GM12878 (cell line): ENCODE measurements at regions not wholly inside any gene's neighbourhood (a gene's known extent, or its start where the extent isn't known, plus 50 kb on each side); places are given as distances from the start of the nearest gene placed in this dataset.

Experiments used
- ATAC-seq: fragments of 200-7000 bp; cut with Tn5 transposase; 3 replicates; pipeline ENCODE4 v1.9.1; 2020; ENCODE audit warnings: mild to moderate bottlenecking, moderate library complexity
- BruUV-seq: library from RNA; stranded (reverse); fragments of 400-500 nt; replicated peaks from 2 replicates; lab custom pipeline; 2021; lab: Mats Ljungman, UMichigan
- CTCF ChIA-PET: fragments of 300-600 bp; sonication (Branson Sonifier 250); formaldehyde crosslinking; extraction: SDS; loops from one replicate; lab custom pipeline; 2021; ENCODE audit warnings: inconsistent platforms; lab: Yijun Ruan, JAX
- POLR2A ChIA-PET: fragments of 350-600 bp; formaldehyde crosslinking; extraction: SDS; loops from one replicate; lab custom pipeline; 2021; ENCODE audit warnings: inconsistent platforms; lab: Charles Lee
- RAD21 ChIA-PET: fragments of 300-600 bp; sonication (Branson Sonifier 250); formaldehyde crosslinking; loops from one replicate; lab custom pipeline; 2023; ENCODE audit warnings: antibody characterized with exemption; ENCODE audit not compliant: unreplicated experiment; lab: Charles Lee
- SMC1A ChIA-PET: fragments of 300-600 bp; sonication (Branson Sonifier 250); formaldehyde crosslinking; loops from one replicate; lab custom pipeline; 2023; ENCODE audit not compliant: unreplicated experiment, uncharacterized antibody; lab: Charles Lee
- DNase-seq: peaks from one replicate; pipeline ENCODE4 v3.0.0-alpha.2; 2011; ENCODE audit warnings: low read depth, low spot score
- FAIRE-seq: peaks from 3 replicates; lab custom pipeline; 2011; peaks lifted over from hg19 to GRCh38; lab: Jason Lieb, UNC
- H2AFZ ChIP-seq: 2 replicates; pipeline ENCODE4 v1.6.0; 2011; ENCODE audit warnings: low read depth, low read length, control low read depth; ENCODE audit not compliant: control insufficient read depth
- H3K27ac ChIP-seq: 2 replicates; pipeline ENCODE4 v1.5.1; 2011; ENCODE audit warnings: control low read depth; ENCODE audit not compliant: control insufficient read depth, insufficient read depth
- H3K27me3 ChIP-seq, 2 experiments: replicated peaks in 1 of 2; 2 replicates each; pipeline versions ENCODE4 v1.6.0 to v1.6.1; 2011; ENCODE audit warnings: low read length in 1 of 2; ENCODE audit not compliant: control insufficient read depth in 2 of 2, insufficient read depth in 2 of 2
- H3K36me3 ChIP-seq, 2 experiments: 2 replicates each; pipeline ENCODE4 v1.5.1; 2011; ENCODE audit warnings: low read length in 1 of 2; ENCODE audit not compliant: control insufficient read depth in 2 of 2, insufficient read depth in 2 of 2
- H3K4me1 ChIP-seq: 2 replicates; pipeline ENCODE4 v1.6.1; 2011; ENCODE audit warnings: mild to moderate bottlenecking, low read length, moderate library complexity, mixed read lengths; ENCODE audit not compliant: control insufficient read depth, insufficient read depth
- H3K4me2 ChIP-seq: 2 replicates; pipeline ENCODE4 v1.6.0; 2011; ENCODE audit warnings: control low read depth; ENCODE audit not compliant: control insufficient read depth, insufficient read depth
- H3K4me3 ChIP-seq: fragments of 200-600 bp; sonication (generic); 2 replicates; pipeline ENCODE4 v1.5.1; 2016
- H3K79me2 ChIP-seq: 2 replicates; pipeline ENCODE4 v1.6.0; 2011; ENCODE audit warnings: low read length; ENCODE audit not compliant: control insufficient read depth, insufficient read depth
- H3K9ac ChIP-seq: 2 replicates; pipeline ENCODE4 v1.8.0; 2011; ENCODE audit warnings: low read length, control low read depth, mixed read lengths; ENCODE audit not compliant: control insufficient read depth, insufficient read depth
- H3K9me3 ChIP-seq: replicated peaks from 3 replicates; pipeline ENCODE4 v1.5.1; 2011; ENCODE audit warnings: mild to moderate bottlenecking, low read length; ENCODE audit not compliant: control insufficient read depth, insufficient read depth
- H4K20me1 ChIP-seq: 2 replicates; pipeline ENCODE4 v1.6.0; 2011; ENCODE audit not compliant: control insufficient read depth, insufficient read depth
- ASH2L ChIP-seq: fragments of 300-600, 200-600 bp; sonication (generic); IDR thresholded peaks from 2 replicates; pipeline ENCODE4 v1.6.1; 2017; ENCODE audit warnings: low read depth, mild to moderate bottlenecking, borderline replicate concordance
- ATF3 ChIP-seq: IDR thresholded peaks from 2 replicates; pipeline ENCODE4 v1.6.1; 2011; ENCODE audit warnings: low read depth, mild to moderate bottlenecking, low read length, moderate library complexity, borderline replicate concordance; ENCODE audit errors: extremely low read depth
- BCL11A ChIP-seq: IDR thresholded peaks from 2 replicates; pipeline ENCODE4 v1.6.1; 2011; ENCODE audit warnings: low read depth, low read length
- BRCA1 ChIP-seq: IDR thresholded peaks from 2 replicates; pipeline ENCODE4 v1.6.1; 2011; ENCODE audit warnings: low read depth, low read length, improper control_type of control experiment
- CBFB ChIP-seq: IDR thresholded peaks from 2 replicates; pipeline ENCODE4 v1.6.1; 2016; ENCODE audit warnings: antibody characterized with exemption, low read depth
- CEBPB ChIP-seq, 2 experiments: fragments of 150-350 bp in 1 of 2; IDR thresholded peaks; 2 replicates each; pipeline ENCODE4 v1.6.1; 2012 to 2014; ENCODE audit warnings: low read depth in 2 of 2, low read length in 2 of 2, borderline replicate concordance in 1 of 2, inconsistent platforms in 1 of 2
- FOXM1 ChIP-seq: IDR thresholded peaks from 2 replicates; pipeline ENCODE4 v1.6.1; 2012; ENCODE audit warnings: low read depth, mild to moderate bottlenecking, inconsistent platforms, low read length, moderate library complexity
- GATAD2B ChIP-seq: fragments of 450-650 bp; conservative IDR thresholded peaks from 2 replicates; pipeline ENCODE4 v1.6.1; 2017; ENCODE audit warnings: low read depth, mild to moderate bottlenecking, moderate library complexity
- NBN ChIP-seq: fragments of 450-650 bp; IDR thresholded peaks from 2 replicates; pipeline ENCODE4 v1.6.1; 2016
- POLR2A ChIP-seq: IDR thresholded peaks from 2 replicates; pipeline ENCODE4 v1.6.1; 2011; ENCODE audit warnings: low read depth, mild to moderate bottlenecking, low read length
- RAD21 ChIP-seq: IDR thresholded peaks from 2 replicates; pipeline ENCODE4 v1.6.1; 2011; ENCODE audit warnings: mild to moderate bottlenecking, low read depth, low read length, moderate library complexity; ENCODE audit not compliant: insufficient read depth
- RAD51 ChIP-seq: fragments of 450-650 bp; IDR thresholded peaks from 2 replicates; pipeline ENCODE4 v1.6.1; 2016; ENCODE audit warnings: moderate library complexity, mild to moderate bottlenecking, inconsistent platforms
- RBBP5 ChIP-seq: fragments of 200-600 bp; sonication (generic); conservative IDR thresholded peaks from 2 replicates; pipeline ENCODE4 v1.6.1; 2016
- RFX5 ChIP-seq: IDR thresholded peaks from 2 replicates; pipeline ENCODE4 v1.6.1; 2011; ENCODE audit warnings: low read depth, low read length, improper control_type of control experiment
- SMAD1 ChIP-seq: fragments of 450-650 bp; IDR thresholded peaks from 2 replicates; pipeline ENCODE4 v1.6.1; 2018; ENCODE audit warnings: mild to moderate bottlenecking, low read depth; ENCODE audit not compliant: partially characterized antibody
- ZBED1 ChIP-seq: IDR thresholded peaks from 2 replicates; pipeline ENCODE4 v1.6.1; 2016; ENCODE audit warnings: borderline replicate concordance
- ZNF274 ChIP-seq: IDR thresholded peaks from one replicate; pipeline ENCODE4 v1.8.0; 2011; ENCODE audit not compliant: insufficient read length, insufficient read depth
- ZNF622 ChIP-seq: fragments of 450-650 bp; IDR thresholded peaks from 2 replicates; pipeline ENCODE4 v1.6.1; 2017; ENCODE audit warnings: mild to moderate bottlenecking, inconsistent platforms
- ZZZ3 ChIP-seq: IDR thresholded peaks from 2 replicates; pipeline ENCODE4 v1.6.1; 2011; ENCODE audit warnings: low read depth; ENCODE audit not compliant: control insufficient read depth, insufficient read length
- WGBS: methylation state at CpG from one replicate; pipeline ENCODE4 v1.1.6; 2016; ENCODE audit warnings: low lambda C conversion rate; ENCODE audit not compliant: insufficient replicate concordance, insufficient coverage; ENCODE audit errors: missing lambda C conversion rate; 5-methylcytosine and 5-hydroxymethylcytosine counted together
- in situ Hi-C: fragments of 300-500 bp; cut with MboI; formaldehyde crosslinking; loops from 9 replicates; pipeline ENCODE4 v1.14.3; 2018; ENCODE audit warnings: mixed read lengths
- intact Hi-C: fragments of 100-400 bp; cut with micrococcal nuclease; formaldehyde crosslinking; loops from one replicate; pipeline ENCODE4 v1.14.2; 2022; ENCODE audit not compliant: unreplicated experiment
- TF ChIP-seq, protein P1 (sequence below), 3 experiments: IDR thresholded peaks in 2 of 3; conservative IDR thresholded peaks in 1 of 3; 2 replicates each; pipeline ENCODE4 v1.5.1; 2011; ENCODE audit warnings: low read depth in 3 of 3, low read length in 3 of 3, mild to moderate bottlenecking in 3 of 3, control low read depth in 2 of 3, moderate library complexity in 2 of 3, inconsistent platforms in 1 of 3, mixed read lengths in 1 of 3; ENCODE audit not compliant: control insufficient read depth in 2 of 3, insufficient read depth in 1 of 3; ENCODE audit errors: extremely low read depth in 1 of 3

DNA sequence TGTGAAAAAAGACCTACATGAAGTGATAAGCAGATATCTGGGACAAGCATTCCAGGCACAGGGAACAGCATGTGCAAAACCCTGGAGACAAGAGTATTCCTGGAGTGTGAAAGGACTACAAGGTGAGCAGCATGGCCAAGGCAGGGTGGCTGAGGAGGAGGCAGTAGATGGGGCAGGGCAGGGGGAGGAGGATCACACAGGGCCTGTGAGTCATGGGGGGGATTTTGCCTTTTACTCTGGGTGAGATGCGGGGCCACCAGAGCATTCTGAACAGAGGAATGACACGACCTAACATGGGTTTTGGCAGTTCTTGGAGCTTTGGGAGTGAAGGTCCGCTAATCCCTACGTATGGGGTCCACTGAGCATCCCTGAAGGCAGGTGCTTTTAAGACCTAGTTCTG lies 69.8 kb upstream of the CCN6 start:
- Histone ChIP-seq H3K4me1 (peaks cover 2% of the 10 kb centered on the region), H3K4me3 (no peak overlapping the region), H3K79me2 (no peaks in the 10 kb centered on the region), H3K9ac (no peak overlapping the region), H3K36me3 (no peaks in the 10 kb centered on the region), H3K4me2 (no peak overlapping the region), H3K27ac (no peak overlapping the region), H2AFZ (no peak overlapping the region; the same call in 1 of the 2 replicates), H4K20me1 (no peaks in the 10 kb centered on the region), H3K27me3 (no peaks in the 10 kb centered on the region), H3K9me3 (no peaks in the 10 kb centered on the region)
- ATAC-seq: no peak; the same call in 2 of the 3 replicates
- FAIRE-seq: no peak
- BruUV-seq: no TSS peak
- ChIA-PET SMC1A (interaction anchor here (0.7 to 1.3 kb wide), 2 partner anchors 9 to 275 kb away, joined by 3 read pairs; no protein-coding TSS in a partner anchor), RAD21 (interaction anchor here (2.0 kb wide), 1 partner anchor 274 kb away, joined by 5 read pairs; no protein-coding TSS in a partner anchor), POLR2A (no interaction called here), CTCF (interaction anchor here (2.1 kb wide), 1 partner anchor 9 kb away, joined by 6 read pairs; no protein-coding TSS in a partner anchor)
- DNase-seq: no peak
- in situ Hi-C loops (no loop called here), intact Hi-C loops (no loop called here)
- WGBS: 50% methylated on average over 4 of the region's 4 CpGs
- TF ChIP-seq ZBED1 (no peak), GATAD2B (no peak), CEBPB (IDR thresholded peaks at IDR 0.05; ENCODE audit: borderline replicate concordance in 1 of 2, low read depth in 2 of 2, low read length in 2 of 2) (no peak), BCL11A (no peak), CBFB (no peak), RAD21 (no peak), ASH2L (no peak), ZNF274 (no peak), NBN (no peak), ATF3 (no peak), FOXM1 (no peak), ZNF622 (no peak), SMAD1 (no peak), RFX5 (no peak), RBBP5 (no peak), RAD51 (no peak), ZZZ3 (no peak), BRCA1 (no peak), POLR2A (no peak)
- TF ChIP-seq, protein P1, sequence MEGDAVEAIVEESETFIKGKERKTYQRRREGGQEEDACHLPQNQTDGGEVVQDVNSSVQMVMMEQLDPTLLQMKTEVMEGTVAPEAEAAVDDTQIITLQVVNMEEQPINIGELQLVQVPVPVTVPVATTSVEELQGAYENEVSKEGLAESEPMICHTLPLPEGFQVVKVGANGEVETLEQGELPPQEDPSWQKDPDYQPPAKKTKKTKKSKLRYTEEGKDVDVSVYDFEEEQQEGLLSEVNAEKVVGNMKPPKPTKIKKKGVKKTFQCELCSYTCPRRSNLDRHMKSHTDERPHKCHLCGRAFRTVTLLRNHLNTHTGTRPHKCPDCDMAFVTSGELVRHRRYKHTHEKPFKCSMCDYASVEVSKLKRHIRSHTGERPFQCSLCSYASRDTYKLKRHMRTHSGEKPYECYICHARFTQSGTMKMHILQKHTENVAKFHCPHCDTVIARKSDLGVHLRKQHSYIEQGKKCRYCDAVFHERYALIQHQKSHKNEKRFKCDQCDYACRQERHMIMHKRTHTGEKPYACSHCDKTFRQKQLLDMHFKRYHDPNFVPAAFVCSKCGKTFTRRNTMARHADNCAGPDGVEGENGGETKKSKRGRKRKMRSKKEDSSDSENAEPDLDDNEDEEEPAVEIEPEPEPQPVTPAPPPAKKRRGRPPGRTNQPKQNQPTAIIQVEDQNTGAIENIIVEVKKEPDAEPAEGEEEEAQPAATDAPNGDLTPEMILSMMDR (IDR thresholded peaks at IDR 0.05 in 2 of 3, conservative IDR thresholded peaks at IDR 0.05 in 1 of 3; ENCODE audit: control insufficient read depth in 2 of 3, extremely low read depth in 1 of 3, insufficient read depth in 1 of 3, low read depth in 3 of 3, low read length in 3 of 3): no peak
